PC-9 (cell line): ENCODE measurements at regions not wholly inside any gene's neighbourhood (a gene's known extent, or its start where the extent isn't known, plus 50 kb on each side); places are given as distances from the start of the nearest gene placed in this dataset.

ENCODE experiments used
- BruUV-seq: library from RNA; stranded (reverse); fragments of 400-500 nt; replicated peaks from 2 replicates; lab custom pipeline; 2021; lab: Mats Ljungman, UMichigan
- CTCF ChIA-PET: fragments of 300-600 bp; sonication (Branson Sonifier 250); formaldehyde crosslinking; loops from one replicate; lab custom pipeline; 2022; ENCODE audit warnings: antibody characterized with exemption; lab: Charles Lee
- POLR2A ChIA-PET: fragments of 300-600 bp; sonication (Branson Sonifier 250); formaldehyde crosslinking; loops from one replicate; lab custom pipeline; 2022; ENCODE audit warnings: antibody characterized with exemption; ENCODE audit not compliant: unreplicated experiment; lab: Charles Lee
- DNase-seq, 2 experiments: peaks; one replicate each; pipeline versions ENCODE4 v3.0.0 to v3.0.0-alpha.2; 2015 to 2022; ENCODE audit warnings: mixed read lengths in 1 of 2
- H2AFZ ChIP-seq: fragments of 200-600 bp; sonication (generic); 2 replicates; pipeline ENCODE4 v1.8.1; 2017; ENCODE audit warnings: antibody characterized with exemption
- H3F3A ChIP-seq: fragments of 200-600 bp; sonication (generic); 2 replicates; pipeline ENCODE4 v1.8.1; 2017; ENCODE audit warnings: antibody characterized with exemption, mild to moderate bottlenecking, low read depth; ENCODE audit not compliant: insufficient read depth
- H3K27ac ChIP-seq: fragments of 200-600 bp; sonication (generic); 2 replicates; pipeline ENCODE4 v1.6.1; 2016; ENCODE audit warnings: mixed run types
- H3K27me3 ChIP-seq: fragments of 200-600 bp; sonication (generic); 2 replicates; pipeline ENCODE4 v1.6.1; 2016; ENCODE audit warnings: low read depth, mixed run types; ENCODE audit not compliant: insufficient read depth
- H3K36me3 ChIP-seq: fragments of 200-600 bp; sonication (generic); 2 replicates; pipeline ENCODE4 v1.6.1; 2016; ENCODE audit warnings: low read depth, mixed run types
- H3K4me1 ChIP-seq: fragments of 200-600 bp; sonication (generic); replicated peaks from 2 replicates; pipeline ENCODE4 v1.6.1; 2016; ENCODE audit warnings: mixed run types; ENCODE audit not compliant: insufficient read depth
- H3K4me2 ChIP-seq: fragments of 200-600 bp; sonication (generic); 2 replicates; pipeline ENCODE4 v1.6.1; 2017; ENCODE audit warnings: mixed run types
- H3K4me3 ChIP-seq: fragments of 200-600 bp; sonication (generic); 2 replicates; pipeline ENCODE4 v1.6.1; 2016; ENCODE audit warnings: mixed run types
- H3K79me2 ChIP-seq: fragments of 200-600 bp; sonication (generic); 2 replicates; pipeline ENCODE4 v1.6.1; 2017; ENCODE audit warnings: low read depth, mixed run types
- H3K9me2 ChIP-seq: fragments of 200-600 bp; sonication (generic); 2 replicates; pipeline ENCODE4 v1.8.1; 2017; ENCODE audit warnings: mild to moderate bottlenecking; ENCODE audit not compliant: insufficient read depth
- H3K9me3 ChIP-seq: fragments of 200-600 bp; sonication (generic); 2 replicates; pipeline ENCODE4 v1.8.1; 2016; ENCODE audit warnings: low read depth; ENCODE audit not compliant: insufficient read depth
- H4K20me1 ChIP-seq: fragments of 200-600 bp; sonication (generic); 2 replicates; pipeline ENCODE4 v1.8.1; 2017; ENCODE audit not compliant: insufficient read depth
- EZH2 ChIP-seq: fragments of 200-600 bp; sonication (generic); IDR thresholded peaks from 2 replicates; pipeline ENCODE4 v1.8.0; 2017; ENCODE audit warnings: antibody characterized with exemption, low read depth
- intact Hi-C: fragments of 100-400 bp; cut with micrococcal nuclease; formaldehyde crosslinking; loops from one replicate; pipeline ENCODE4 v1.10.0; 2022; ENCODE audit not compliant: unreplicated experiment
- TF ChIP-seq, protein P1 (sequence below): fragments of 200-600 bp; sonication (generic); conservative IDR thresholded peaks from 2 replicates; pipeline ENCODE4 v1.6.1; 2017; ENCODE audit warnings: mixed run types, antibody characterized with exemption, mild to moderate bottlenecking, moderate library complexity

- POLR2A ChIA-PET = no interaction called here
- H3K9me3 ChIP-seq = 0 out of 2 replicates have a peak, but pooled peaks cover 12% of the 10 kb centered on the region
- intact Hi-C loops = no loop called here
Observed at GRCh38 chr12:94037444-94037843, 110.9 kb upstream of the PLXNC1 start.

DNA sequence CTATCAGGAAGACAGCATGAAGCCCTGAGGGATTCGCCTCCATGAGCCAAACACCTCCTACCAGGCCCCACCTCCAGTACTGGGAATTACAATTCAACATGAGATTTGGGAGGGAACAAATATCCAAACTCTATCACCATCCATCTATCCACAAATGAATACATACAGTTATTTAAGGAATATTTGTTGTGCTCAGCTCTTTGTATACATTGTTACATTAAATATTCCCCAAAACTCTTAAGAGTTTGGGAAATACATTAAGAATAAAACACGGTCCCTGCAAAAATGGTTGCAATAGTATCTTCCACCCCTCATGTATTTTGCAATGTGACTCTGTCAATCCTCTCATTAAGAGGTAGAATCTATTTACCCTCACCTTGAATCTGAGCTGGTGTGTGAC, 109.8 kb upstream of the PLXNC1 start:
- no TSS peak for BruUV-seq
- H3K27ac ChIP-seq = no peak overlapping the region
- no peak for TF ChIP-seq EZH2
- TF ChIP-seq, protein P1, sequence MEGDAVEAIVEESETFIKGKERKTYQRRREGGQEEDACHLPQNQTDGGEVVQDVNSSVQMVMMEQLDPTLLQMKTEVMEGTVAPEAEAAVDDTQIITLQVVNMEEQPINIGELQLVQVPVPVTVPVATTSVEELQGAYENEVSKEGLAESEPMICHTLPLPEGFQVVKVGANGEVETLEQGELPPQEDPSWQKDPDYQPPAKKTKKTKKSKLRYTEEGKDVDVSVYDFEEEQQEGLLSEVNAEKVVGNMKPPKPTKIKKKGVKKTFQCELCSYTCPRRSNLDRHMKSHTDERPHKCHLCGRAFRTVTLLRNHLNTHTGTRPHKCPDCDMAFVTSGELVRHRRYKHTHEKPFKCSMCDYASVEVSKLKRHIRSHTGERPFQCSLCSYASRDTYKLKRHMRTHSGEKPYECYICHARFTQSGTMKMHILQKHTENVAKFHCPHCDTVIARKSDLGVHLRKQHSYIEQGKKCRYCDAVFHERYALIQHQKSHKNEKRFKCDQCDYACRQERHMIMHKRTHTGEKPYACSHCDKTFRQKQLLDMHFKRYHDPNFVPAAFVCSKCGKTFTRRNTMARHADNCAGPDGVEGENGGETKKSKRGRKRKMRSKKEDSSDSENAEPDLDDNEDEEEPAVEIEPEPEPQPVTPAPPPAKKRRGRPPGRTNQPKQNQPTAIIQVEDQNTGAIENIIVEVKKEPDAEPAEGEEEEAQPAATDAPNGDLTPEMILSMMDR = no peak
- no peaks in the 10 kb centered on the region for H3F3A ChIP-seq
- H3K4me1 ChIP-seq = no peaks in the 10 kb centered on the region
- no peak overlapping the region for H3K4me2 ChIP-seq
- H3K9me3 ChIP-seq = 0 out of 2 replicates have a peak, but pooled peaks cover 10% of the 10 kb centered on the region
- H2AFZ ChIP-seq = no peak overlapping the region
- no peaks in the 10 kb centered on the region for H3K36me3 ChIP-seq
- H4K20me1 ChIP-seq = no peaks in the 10 kb centered on the region
- H3K4me3 ChIP-seq = no peak overlapping the region
- ChIA-PET POLR2A (no interaction called here), CTCF (no interaction called here)
- H3K79me2 ChIP-seq = no peaks in the 10 kb centered on the region
- intact Hi-C loops = no loop called here
- no peaks in the 10 kb centered on the region for H3K27me3 ChIP-seq
- H3K9me2 ChIP-seq = no peaks in the 10 kb centered on the region
- no peak for DNase-seq

More at GRCh38 chr12:94037444-94037843, 110.9 kb upstream of the PLXNC1 start:
- no peaks in the 10 kb centered on the region for H3K27me3 ChIP-seq
- H3K79me2 ChIP-seq = no peaks in the 10 kb centered on the region
- H3K4me2 ChIP-seq = no peak overlapping the region
- no peak for DNase-seq
- H3K4me3 ChIP-seq = no peak overlapping the region
- H4K20me1 ChIP-seq = no peaks in the 10 kb centered on the region
- CTCF ChIA-PET = no interaction called here
- H3K36me3 ChIP-seq = no peaks in the 10 kb centered on the region
- H3K27ac ChIP-seq = no peak overlapping the region
- H2AFZ ChIP-seq = no peak overlapping the region
- H3K9me2 ChIP-seq = no peaks in the 10 kb centered on the region
- BruUV-seq = no TSS peak
- H3K4me1 ChIP-seq = no peaks in the 10 kb centered on the region
- TF ChIP-seq, protein P1 = no peak
- no peak for TF ChIP-seq EZH2
- H3F3A ChIP-seq = no peaks in the 10 kb centered on the region

DNA sequence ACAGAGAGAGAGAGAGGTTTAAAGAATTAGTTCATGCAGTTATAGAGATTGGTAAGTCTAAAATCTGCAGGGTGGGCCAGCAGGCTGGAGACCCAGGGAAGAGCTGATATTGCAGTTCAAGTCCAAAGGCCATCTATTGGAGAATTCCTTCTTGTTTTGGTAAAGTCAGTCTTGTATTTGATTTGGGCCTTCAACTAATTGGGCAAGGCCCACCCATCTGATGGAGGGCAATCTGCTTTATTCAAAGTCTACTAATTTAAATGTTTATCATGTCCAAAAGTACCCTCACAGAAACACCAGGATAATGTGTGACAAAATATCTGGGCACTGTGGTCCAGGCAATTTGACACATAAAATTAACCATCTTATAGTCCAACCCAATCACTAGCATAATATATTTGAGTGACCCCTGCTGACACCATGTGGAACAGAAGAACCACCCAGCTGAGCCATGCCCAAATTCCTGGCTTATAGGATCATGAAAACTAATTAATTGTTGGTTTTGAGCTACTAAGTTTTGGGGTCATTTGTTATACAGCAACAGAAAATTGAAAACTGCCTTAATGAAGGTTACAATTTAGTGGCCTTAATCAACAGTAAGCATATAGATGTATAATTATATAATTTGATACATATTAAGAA, 109.1 kb upstream of the PLXNC1 start:
- Histone ChIP-seq H3K4me1 (no peaks in the 10 kb centered on the region), H3K9me3 (0 out of 2 replicates have a peak, but pooled peaks cover 8% of the 10 kb centered on the region), H3F3A (no peaks in the 10 kb centered on the region), H3K36me3 (no peaks in the 10 kb centered on the region), H3K79me2 (no peaks in the 10 kb centered on the region), H4K20me1 (no peaks in the 10 kb centered on the region), H3K4me2 (no peak overlapping the region), H3K4me3 (no peak overlapping the region), H3K9me2 (no peaks in the 10 kb centered on the region), H3K27me3 (no peaks in the 10 kb centered on the region), H2AFZ (no peak overlapping the region), H3K27ac (no peak overlapping the region)
- no peak for DNase-seq
- TF ChIP-seq, protein P1 = no peak
- TF ChIP-seq EZH2 = no peak
- no TSS peak for BruUV-seq
- intact Hi-C loops = no loop called here
- POLR2A ChIA-PET = no interaction called here
- CTCF ChIA-PET = no interaction called here
